ENCODE measurements at regions not wholly inside any gene's neighbourhood (a gene's known extent, or its start where the extent isn't known, plus 50 kb on each side); places are given as distances from the start of the nearest gene placed in this dataset.

DNA sequence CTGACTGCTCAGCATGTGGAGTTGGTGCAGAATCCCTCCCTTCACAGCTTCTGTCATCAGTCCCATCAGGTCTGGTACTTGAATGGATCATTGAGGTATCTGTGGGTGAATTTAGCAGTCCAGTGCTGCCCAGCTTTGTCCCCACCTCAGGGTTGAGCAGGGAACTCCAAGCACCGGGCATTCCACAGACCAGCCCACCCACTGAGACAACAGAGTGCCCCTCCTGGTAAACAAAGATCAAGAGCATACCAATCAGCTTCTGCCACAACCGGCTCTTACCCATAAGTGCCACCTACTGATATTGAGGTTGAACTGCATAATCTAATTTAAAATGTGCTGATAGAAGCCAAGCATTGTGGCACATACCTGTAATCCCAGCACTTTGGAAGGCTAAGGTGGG is 57.1 kb upstream of the FXR1 start:
- TF ChIP-seq, protein P1, sequence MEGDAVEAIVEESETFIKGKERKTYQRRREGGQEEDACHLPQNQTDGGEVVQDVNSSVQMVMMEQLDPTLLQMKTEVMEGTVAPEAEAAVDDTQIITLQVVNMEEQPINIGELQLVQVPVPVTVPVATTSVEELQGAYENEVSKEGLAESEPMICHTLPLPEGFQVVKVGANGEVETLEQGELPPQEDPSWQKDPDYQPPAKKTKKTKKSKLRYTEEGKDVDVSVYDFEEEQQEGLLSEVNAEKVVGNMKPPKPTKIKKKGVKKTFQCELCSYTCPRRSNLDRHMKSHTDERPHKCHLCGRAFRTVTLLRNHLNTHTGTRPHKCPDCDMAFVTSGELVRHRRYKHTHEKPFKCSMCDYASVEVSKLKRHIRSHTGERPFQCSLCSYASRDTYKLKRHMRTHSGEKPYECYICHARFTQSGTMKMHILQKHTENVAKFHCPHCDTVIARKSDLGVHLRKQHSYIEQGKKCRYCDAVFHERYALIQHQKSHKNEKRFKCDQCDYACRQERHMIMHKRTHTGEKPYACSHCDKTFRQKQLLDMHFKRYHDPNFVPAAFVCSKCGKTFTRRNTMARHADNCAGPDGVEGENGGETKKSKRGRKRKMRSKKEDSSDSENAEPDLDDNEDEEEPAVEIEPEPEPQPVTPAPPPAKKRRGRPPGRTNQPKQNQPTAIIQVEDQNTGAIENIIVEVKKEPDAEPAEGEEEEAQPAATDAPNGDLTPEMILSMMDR (IDR thresholded peaks at IDR 0.05) = no peak
- TF ChIP-seq POLR2AphosphoS5 (IDR thresholded peaks at IDR 0.05) = no peak
- TF ChIP-seq POLR2A (IDR thresholded peaks at IDR 0.05; ENCODE audit: low read depth) = no peak
- no peak for TF ChIP-seq EP300 (IDR thresholded peaks at IDR 0.05)
